ENCODE measurements at regions not wholly inside any gene's neighbourhood (a gene's known extent, or its start where the extent isn't known, plus 50 kb on each side); places are given as distances from the start of the nearest gene placed in this dataset.

DNA sequence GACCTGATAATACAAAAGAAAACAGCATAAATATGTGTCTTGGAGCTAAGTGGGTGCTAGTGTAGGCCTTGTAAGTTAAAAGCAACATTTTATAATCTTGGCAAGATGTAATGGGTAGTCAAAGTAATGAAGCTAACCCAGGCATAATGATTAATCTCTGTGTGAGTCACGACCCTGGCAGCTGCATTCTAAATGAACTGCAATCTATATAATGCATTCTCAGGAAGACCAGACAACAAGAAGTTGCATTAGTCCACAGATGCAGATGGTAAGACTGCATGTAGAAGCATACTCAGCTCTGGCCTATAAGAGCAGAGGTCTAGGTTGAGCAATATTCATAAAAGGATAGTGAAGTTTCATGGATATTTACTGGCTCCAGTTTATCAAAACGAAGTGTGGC, 85.6 kb upstream of the ETAA1 start:
- Histone ChIP-seq H3K27me3 (ENCODE audit: control insufficient read depth, insufficient read depth, low read length) (no peaks in the 10 kb centered on the region), H3K9me3 (ENCODE audit: control insufficient read depth, insufficient read depth, low read length) (no peaks in the 10 kb centered on the region), H3K36me3 (ENCODE audit: control insufficient read depth, insufficient read depth, low read length) (no peaks in the 10 kb centered on the region), H3K27ac (ENCODE audit: low read length) (no peak overlapping the region), H3K4me1 (ENCODE audit: control insufficient read depth, insufficient read depth, low read length) (no peaks in the 10 kb centered on the region), H3K4me3 (ENCODE audit: low read length) (no peak overlapping the region)
- H3K4me1 Mint-ChIP-seq: no peaks in the 10 kb centered on the region
- H3K4me3 Mint-ChIP-seq: no peak overlapping the region
- ATAC-seq: no peak
- no peaks in the 10 kb centered on the region for H3K9me3 Mint-ChIP-seq
- no peak for DNase-seq
- H3K27me3 Mint-ChIP-seq (ENCODE audit: low read depth in 2 of 2): peaks cover 6 to 24% of the 10 kb centered on the region in 2 donors
- no peak overlapping the region for H3K27ac Mint-ChIP-seq
- TF ChIP-seq, protein P1, sequence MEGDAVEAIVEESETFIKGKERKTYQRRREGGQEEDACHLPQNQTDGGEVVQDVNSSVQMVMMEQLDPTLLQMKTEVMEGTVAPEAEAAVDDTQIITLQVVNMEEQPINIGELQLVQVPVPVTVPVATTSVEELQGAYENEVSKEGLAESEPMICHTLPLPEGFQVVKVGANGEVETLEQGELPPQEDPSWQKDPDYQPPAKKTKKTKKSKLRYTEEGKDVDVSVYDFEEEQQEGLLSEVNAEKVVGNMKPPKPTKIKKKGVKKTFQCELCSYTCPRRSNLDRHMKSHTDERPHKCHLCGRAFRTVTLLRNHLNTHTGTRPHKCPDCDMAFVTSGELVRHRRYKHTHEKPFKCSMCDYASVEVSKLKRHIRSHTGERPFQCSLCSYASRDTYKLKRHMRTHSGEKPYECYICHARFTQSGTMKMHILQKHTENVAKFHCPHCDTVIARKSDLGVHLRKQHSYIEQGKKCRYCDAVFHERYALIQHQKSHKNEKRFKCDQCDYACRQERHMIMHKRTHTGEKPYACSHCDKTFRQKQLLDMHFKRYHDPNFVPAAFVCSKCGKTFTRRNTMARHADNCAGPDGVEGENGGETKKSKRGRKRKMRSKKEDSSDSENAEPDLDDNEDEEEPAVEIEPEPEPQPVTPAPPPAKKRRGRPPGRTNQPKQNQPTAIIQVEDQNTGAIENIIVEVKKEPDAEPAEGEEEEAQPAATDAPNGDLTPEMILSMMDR (IDR thresholded peaks at IDR 0.05): no peak
- 85% methylated on average over 2 of the region's 2 CpGs for WGBS (ENCODE audit: insufficient coverage)
- intact Hi-C loops (cut with micrococcal nuclease): no loop called here
- H3K36me3 Mint-ChIP-seq: no peaks in the 10 kb centered on the region

DNA sequence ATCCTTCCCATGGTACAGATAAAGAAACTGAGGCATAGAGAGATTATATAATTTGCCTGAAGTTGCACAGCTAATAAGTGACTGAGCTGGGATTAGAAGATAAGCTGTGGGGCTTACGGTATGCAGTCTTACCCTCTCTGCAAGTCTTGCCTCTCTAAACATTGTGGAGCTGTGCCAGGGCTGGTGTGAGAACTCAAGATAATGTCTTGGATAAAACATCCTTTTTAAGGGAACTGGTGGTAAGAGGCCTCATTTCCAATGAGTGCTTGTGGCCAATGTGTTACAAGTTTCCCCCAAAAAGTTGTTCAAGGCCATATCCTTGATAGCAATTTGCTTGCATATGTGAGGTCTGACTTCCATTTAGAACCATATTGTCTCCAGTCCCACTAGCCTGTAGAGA, 84.3 kb upstream of the ETAA1 start:
- Mint-ChIP-seq H3K36me3 (no peaks in the 10 kb centered on the region), H3K27me3 (ENCODE audit: low read depth in 2 of 2) (peaks cover 3 to 13% of the 10 kb centered on the region in 2 donors), H3K27ac (no peak overlapping the region), H3K9me3 (no peaks in the 10 kb centered on the region), H3K4me3 (no peak overlapping the region), H3K4me1 (no peaks in the 10 kb centered on the region)
- no peak overlapping the region for H3K27ac ChIP-seq (ENCODE audit: low read length)
- H3K36me3 ChIP-seq (ENCODE audit: control insufficient read depth, insufficient read depth, low read length): no peaks in the 10 kb centered on the region
- H3K4me3 ChIP-seq (ENCODE audit: low read length): no peak overlapping the region
- 93% methylated on average over 1 of the region's 1 CpG for WGBS (ENCODE audit: insufficient coverage)
- intact Hi-C loops (cut with micrococcal nuclease): no loop called here
- ATAC-seq (no peak), DNase-seq (no peak)
- H3K4me1 ChIP-seq (ENCODE audit: control insufficient read depth, insufficient read depth, low read length): no peaks in the 10 kb centered on the region
- H3K27me3 ChIP-seq (ENCODE audit: control insufficient read depth, insufficient read depth, low read length): no peaks in the 10 kb centered on the region
- no peaks in the 10 kb centered on the region for H3K9me3 ChIP-seq (ENCODE audit: control insufficient read depth, insufficient read depth, low read length)
- TF ChIP-seq, protein P1 (IDR thresholded peaks at IDR 0.05): no peak

DNA sequence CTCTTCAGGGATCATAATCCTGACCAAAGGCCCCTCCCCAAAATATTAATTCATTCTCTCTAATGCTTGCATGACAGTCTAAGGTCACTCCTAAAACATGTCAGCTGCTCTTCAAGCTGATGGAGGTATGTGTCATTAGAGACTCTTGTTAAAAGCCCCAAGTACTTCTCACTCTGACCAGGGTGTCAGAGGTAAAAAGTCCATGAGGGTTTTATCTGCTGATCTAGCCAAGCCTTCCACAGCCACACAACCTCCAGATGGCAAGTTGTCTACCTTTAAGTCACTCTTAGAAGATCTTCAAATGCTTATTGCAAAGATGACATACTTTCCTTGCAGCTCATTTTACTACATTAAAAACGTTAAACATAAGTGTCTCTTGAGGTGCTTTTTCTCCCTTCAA, 83.6 kb upstream of the ETAA1 start:
- TF ChIP-seq, protein P1 (IDR thresholded peaks at IDR 0.05): no peak
- Mint-ChIP-seq H3K27ac (no peak overlapping the region), H3K4me1 (no peaks in the 10 kb centered on the region), H3K36me3 (no peaks in the 10 kb centered on the region), H3K9me3 (no peaks in the 10 kb centered on the region), H3K27me3 (ENCODE audit: low read depth in 2 of 2) (peaks cover 3 to 6% of the 10 kb centered on the region in 2 donors), H3K4me3 (no peak overlapping the region)
- no peak for DNase-seq
- H3K4me3 ChIP-seq (ENCODE audit: low read length): no peak overlapping the region
- no peak overlapping the region for H3K27ac ChIP-seq (ENCODE audit: low read length)
- no peak for ATAC-seq
- H3K27me3 ChIP-seq (ENCODE audit: control insufficient read depth, insufficient read depth, low read length): no peaks in the 10 kb centered on the region
- no CpG with 5 or more reads among the region's 1 CpG for WGBS (ENCODE audit: insufficient coverage)
- no peaks in the 10 kb centered on the region for H3K9me3 ChIP-seq (ENCODE audit: control insufficient read depth, insufficient read depth, low read length)
- intact Hi-C loops (cut with micrococcal nuclease): no loop called here
- H3K4me1 ChIP-seq (ENCODE audit: control insufficient read depth, insufficient read depth, low read length): no peaks in the 10 kb centered on the region
- no peaks in the 10 kb centered on the region for H3K36me3 ChIP-seq (ENCODE audit: control insufficient read depth, insufficient read depth, low read length)

DNA sequence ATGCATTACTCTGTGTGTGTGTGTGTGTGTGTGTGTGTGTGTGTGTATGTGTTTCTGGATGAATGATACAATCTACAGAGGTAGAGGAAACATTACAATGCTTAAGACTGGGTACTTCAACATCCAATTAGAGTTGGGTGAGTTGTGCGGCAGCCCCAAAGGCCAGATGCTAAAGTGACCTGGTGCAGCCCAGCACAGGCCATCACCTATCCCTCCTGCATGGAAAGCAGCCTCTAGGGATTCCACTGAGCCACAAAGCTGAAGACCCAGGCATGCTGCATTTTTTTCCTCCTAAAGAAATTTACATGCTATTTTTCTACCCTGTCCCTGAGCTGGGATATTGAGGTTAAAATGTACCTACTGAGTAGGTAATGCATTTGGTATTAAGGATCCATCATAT, 79.1 kb upstream of the ETAA1 start:
- Mint-ChIP-seq H3K27me3 (ENCODE audit: low read depth in 2 of 2) (peaks cover 0 to 5% of the 10 kb centered on the region in 2 donors), H3K36me3 (no peaks in the 10 kb centered on the region), H3K4me1 (no peaks in the 10 kb centered on the region), H3K9me3 (no peaks in the 10 kb centered on the region), H3K27ac (no peak overlapping the region), H3K4me3 (no peak overlapping the region)
- intact Hi-C loops (cut with micrococcal nuclease): no loop called here
- Histone ChIP-seq H3K9me3 (ENCODE audit: control insufficient read depth, insufficient read depth, low read length) (no peaks in the 10 kb centered on the region), H3K4me3 (ENCODE audit: low read length) (no peak overlapping the region), H3K27me3 (ENCODE audit: control insufficient read depth, insufficient read depth, low read length) (no peaks in the 10 kb centered on the region), H3K27ac (ENCODE audit: low read length) (no peak overlapping the region), H3K36me3 (ENCODE audit: control insufficient read depth, insufficient read depth, low read length) (no peaks in the 10 kb centered on the region), H3K4me1 (ENCODE audit: control insufficient read depth, insufficient read depth, low read length) (no peaks in the 10 kb centered on the region)
- TF ChIP-seq, protein P1 (IDR thresholded peaks at IDR 0.05): no peak
- WGBS (ENCODE audit: insufficient coverage): 87% methylated on average over 1 of the region's 1 CpG
- DNase-seq (no peak), ATAC-seq (no peak)

Data from natural killer cell (primary cell).